ENCODE measurements at regions not wholly inside any gene's neighbourhood (a gene's known extent, or its start where the extent isn't known, plus 50 kb on each side); places are given as distances from the start of the nearest gene placed in this dataset.

- DNase-seq (ENCODE audit: extremely low read depth, low read depth): no peak
- H3K4me3 ChIP-seq (replicated peaks; ENCODE audit: low read depth, low read length): no peak overlapping the region
- TF ChIP-seq CTCF (IDR thresholded peaks at IDR 0.05; ENCODE audit: low read depth, low read length, missing control alignments): no peak
These were observed 90.4 kb downstream of the SEPTIN7 start for GRCh38 chr7:35891004-35891830.

GRCh38 chr7:35893649-35894048 is 92.8 kb downstream of the SEPTIN7 start:
- no peak for TF ChIP-seq CTCF (IDR thresholded peaks at IDR 0.05; ENCODE audit: low read depth, low read length, missing control alignments)
- no peak overlapping the region for H3K4me3 ChIP-seq (replicated peaks; ENCODE audit: low read depth, low read length)
- no peak for DNase-seq (ENCODE audit: extremely low read depth, low read depth)

- no peak for DNase-seq (ENCODE audit: extremely low read depth, low read depth)
- no peak overlapping the region for H3K4me3 ChIP-seq (replicated peaks; ENCODE audit: low read depth, low read length)
- TF ChIP-seq CTCF (IDR thresholded peaks at IDR 0.05; ENCODE audit: low read depth, low read length, missing control alignments): no peak
These were observed 93.9 kb downstream of the SEPTIN7 start for GRCh38 chr7:35894721-35895120.

GRCh38 chr7:35900651-35901050 is 99.8 kb downstream of the SEPTIN7 start:
- no peak for DNase-seq (ENCODE audit: extremely low read depth, low read depth)
- TF ChIP-seq CTCF (IDR thresholded peaks at IDR 0.05; ENCODE audit: low read depth, low read length, missing control alignments): no peak

GRCh38 chr7:35905555-35905954 is 104.7 kb downstream of the SEPTIN7 start:
- DNase-seq (ENCODE audit: extremely low read depth, low read depth): no peak
- no peak overlapping the region for H3K4me3 ChIP-seq (replicated peaks; ENCODE audit: low read depth, low read length)
- no peak for TF ChIP-seq CTCF (IDR thresholded peaks at IDR 0.05; ENCODE audit: low read depth, low read length, missing control alignments)

More at GRCh38 chr7:35900651-35901050, 99.8 kb downstream of the SEPTIN7 start:
- no peak overlapping the region for H3K4me3 ChIP-seq (replicated peaks; ENCODE audit: low read depth, low read length)

GRCh38 chr7:35906191-35906908 is 105.5 kb downstream of the SEPTIN7 start:
- H3K4me3 ChIP-seq (replicated peaks; ENCODE audit: low read depth, low read length): no peak overlapping the region
- TF ChIP-seq CTCF (IDR thresholded peaks at IDR 0.05; ENCODE audit: low read depth, low read length, missing control alignments): peak; percentile 84
- DNase-seq (ENCODE audit: extremely low read depth, low read depth): peak; percentile 73

Data from HFF-Myc (cell line).